ENCODE measurements at regions not wholly inside any gene's neighbourhood (a gene's known extent, or its start where the extent isn't known, plus 50 kb on each side); places are given as distances from the start of the nearest gene placed in this dataset.

- DNase-seq: no peak
- Histone ChIP-seq H2AFZ (ENCODE audit: low read depth) (no peak overlapping the region), H3K9me3 (no peaks in the 10 kb centered on the region), H3K9ac (no peak overlapping the region), H3K27me3 (ENCODE audit: insufficient read depth) (no peaks in the 10 kb centered on the region), H3K4me1 (ENCODE audit: control insufficient read depth in 1 of 2, insufficient read depth in 2 of 2, low read depth in 1 of 2, low read length in 1 of 2) (peaks cover 0 to 2% of the 10 kb centered on the region in 2 experiments; a peak in 1 of 4 replicates), H3K4me2 (no peak overlapping the region), H3K36me3 (replicated peaks in 1 of 2; ENCODE audit: control insufficient read depth in 1 of 2, insufficient read depth in 2 of 2, low read length in 1 of 2) (no peaks in the 10 kb centered on the region), H4K20me1 (ENCODE audit: insufficient read depth) (no peaks in the 10 kb centered on the region), H3K4me3 (ENCODE audit: low read depth in 2 of 2, low read length in 1 of 2) (no peak overlapping the region), H3K79me2 (ENCODE audit: insufficient read depth) (no peaks in the 10 kb centered on the region), H3F3A (replicated peaks; ENCODE audit: insufficient read depth) (no peaks in the 10 kb centered on the region), H3K27ac (ENCODE audit: low read depth in 2 of 2, low read length in 1 of 2) (no peak overlapping the region), H3K9me2 (no peaks in the 10 kb centered on the region)
- ChIA-PET POLR2A (no interaction called here), CTCF (interaction anchor here (0.7 to 0.9 kb wide), 2 partner anchors 13 to 259 kb away, joined by 3 read pairs; no protein-coding TSS in a partner anchor)
- TF ChIP-seq RCOR1 (IDR thresholded peaks at IDR 0.05; ENCODE audit: low read length): no peak
- no peak for TF ChIP-seq IRF3 (IDR thresholded peaks at IDR 0.05; ENCODE audit: low read depth, low read length)
- TF ChIP-seq CHD2 (IDR thresholded peaks at IDR 0.05; ENCODE audit: low read length, partially characterized antibody): no peak
- TF ChIP-seq USF1 (IDR thresholded peaks at IDR 0.05; ENCODE audit: borderline replicate concordance, low read depth): no peak
- no peak for TF ChIP-seq PBX3 (IDR thresholded peaks at IDR 0.05)
- TF ChIP-seq MXI1 (IDR thresholded peaks at IDR 0.05; ENCODE audit: low read depth, low read length): no peak
- TF ChIP-seq EP300 (IDR thresholded peaks at IDR 0.05; ENCODE audit: borderline replicate concordance in 1 of 2, low read depth in 1 of 2, low read length in 1 of 2): no peak
- no peak for TF ChIP-seq YY1 (IDR thresholded peaks at IDR 0.05; ENCODE audit: low read depth)
- TF ChIP-seq FOXJ3 (CRISPR knock-in tag; IDR thresholded peaks at IDR 0.05): no peak
- TF ChIP-seq FOXM1 (IDR thresholded peaks at IDR 0.05; ENCODE audit: low read depth): no peak
- TF ChIP-seq MAX (IDR thresholded peaks at IDR 0.05; ENCODE audit: low read depth): no peak
- no peak for TF ChIP-seq RAD21 (IDR thresholded peaks at IDR 0.05; ENCODE audit: low read length)
- WGBS (ENCODE audit: low lambda C conversion rate): 45% methylated on average over 2 of the region's 13 CpGs
Measured at GRCh38 chr11:95445746-95446333, 214.8 kb upstream of the SESN3 start.
